Thyroid gland (tissue), 4 donors: ENCODE measurements at regions not wholly inside any gene's neighbourhood (a gene's known extent, or its start where the extent isn't known, plus 50 kb on each side); places are given as distances from the start of the nearest gene placed in this dataset.

Experiments
- DNase-seq, 2 donors: peaks; one replicate each; pipeline ENCODE4 v3.0.0-alpha.2; 2019
- H3K27ac ChIP-seq, 3 donors: fragments of 200-600 bp; sonication (generic); 1 replicate in 2 of 3; 2 replicates in 1 of 3; pipeline ENCODE4 v1.5.1; 2016 to 2019; ENCODE audit warnings: mild to moderate bottlenecking in 1 of 3, moderate library complexity in 1 of 3
- H3K27me3 ChIP-seq: fragments of 200-600 bp; sonication (generic); one replicate; pipeline ENCODE4 v1.5.1; 2019
- H3K36me3 ChIP-seq, 2 donors: fragments of 200-600 bp; sonication (generic); one replicate each; pipeline ENCODE4 v1.5.1; 2016 to 2019
- H3K4me1 ChIP-seq, 2 donors: fragments of 200-600 bp; sonication (generic); one replicate each; pipeline ENCODE4 v1.5.1; 2017 to 2019
- H3K4me3 ChIP-seq, 3 donors: fragments of 200-600 bp; sonication (generic); replicated peaks in 1 of 3; 1 replicate in 2 of 3; 2 replicates in 1 of 3; pipeline ENCODE4 v1.5.1; 2016; ENCODE audit warnings: mild to moderate bottlenecking in 1 of 3
- H3K9me3 ChIP-seq: fragments of 200-600 bp; sonication (generic); one replicate; pipeline ENCODE4 v1.5.1; 2017
- CTCF ChIP-seq, 6 experiments: fragments of 200-600 bp in 3 of 6; fragments of 450-650 bp in 3 of 6; sonication (generic) in 3 of 6; IDR thresholded peaks; one replicate each; pipeline ENCODE4 v1.5.1; 2016 to 2019; ENCODE audit warnings: antibody characterized with exemption in 6 of 6, mild to moderate bottlenecking in 2 of 6, inconsistent platforms in 1 of 6, moderate library complexity in 1 of 6
- POLR2A ChIP-seq, 2 donors: fragments of 450-650 bp; IDR thresholded peaks; one replicate each; pipeline ENCODE4 v1.6.1; 2017; ENCODE audit warnings: antibody characterized with exemption in 2 of 2, mild to moderate bottlenecking in 2 of 2, moderate library complexity in 1 of 2
- WGBS, 2 donors: methylation state at CpG; one replicate each; pipeline ENCODE4 v1.1.5; 2017; 5-methylcytosine and 5-hydroxymethylcytosine counted together
- intact Hi-C: fragments of 100-400 bp; cut with DNase I; formaldehyde crosslinking; loops from one replicate; pipeline ENCODE4 v1.15.1; 2023

- Histone ChIP-seq H3K4me1 (peaks cover 55 to 64% of the 10 kb centered on the region in 2 donors), H3K27me3 (no peaks in the 10 kb centered on the region), H3K4me3 (no peak overlapping the region), H3K36me3 (no peaks in the 10 kb centered on the region), H3K9me3 (no peaks in the 10 kb centered on the region), H3K27ac (peak overlapping the region; percentile 11 to 70 (median 61))
- 92 to 100% methylated on average over 2 of the region's 2 CpGs for WGBS, 2 donors
- no peak for TF ChIP-seq CTCF (IDR thresholded peaks at IDR 0.05)
- no peak for TF ChIP-seq POLR2A (IDR thresholded peaks at IDR 0.05)
- intact Hi-C loops: no loop called here
- DNase-seq: no peak
These were observed 123.6 kb upstream of the ZNF648 start for GRCh38 chr1:182185136-182185535.

GRCh38 chr1:182183606-182184005 lies 122.1 kb upstream of the ZNF648 start:
- H3K36me3 ChIP-seq: no peaks in the 10 kb centered on the region
- H3K4me1 ChIP-seq: peaks cover 44 to 53% of the 10 kb centered on the region in 2 donors
- no peaks in the 10 kb centered on the region for H3K27me3 ChIP-seq
- 78 to 88% methylated on average over 3 of the region's 3 CpGs for WGBS, 2 donors
- DNase-seq: no peak
- no peak overlapping the region for H3K4me3 ChIP-seq
- H3K27ac ChIP-seq: no peak overlapping the region
- H3K9me3 ChIP-seq: no peaks in the 10 kb centered on the region
- intact Hi-C loops: no loop called here
- TF ChIP-seq CTCF (IDR thresholded peaks at IDR 0.05) (no peak), POLR2A (IDR thresholded peaks at IDR 0.05) (no peak)

GRCh38 chr1:182182311-182182710 lies 120.8 kb upstream of the ZNF648 start:
- no peak for DNase-seq
- no peaks in the 10 kb centered on the region for H3K9me3 ChIP-seq
- intact Hi-C loops: no loop called here
- H3K36me3 ChIP-seq: no peaks in the 10 kb centered on the region
- TF ChIP-seq CTCF (IDR thresholded peaks at IDR 0.05) (no peak), POLR2A (IDR thresholded peaks at IDR 0.05) (no peak)
- peaks cover 34 to 42% of the 10 kb centered on the region in 2 donors for H3K4me1 ChIP-seq
- H3K4me3 ChIP-seq: no peak overlapping the region
- no peak overlapping the region for H3K27ac ChIP-seq
- H3K27me3 ChIP-seq: no peaks in the 10 kb centered on the region

GRCh38 chr1:182181167-182181572 lies 119.7 kb upstream of the ZNF648 start:
- no peaks in the 10 kb centered on the region for H3K9me3 ChIP-seq
- H3K36me3 ChIP-seq: no peaks in the 10 kb centered on the region
- TF ChIP-seq POLR2A (IDR thresholded peaks at IDR 0.05) (peak in 1 of 2 donors; percentile 33), CTCF (IDR thresholded peaks at IDR 0.05) (no peak)
- WGBS, 2 donors: 35 to 44% methylated on average over 3 of the region's 3 CpGs
- H3K4me3 ChIP-seq: no peak overlapping the region
- no peaks in the 10 kb centered on the region for H3K27me3 ChIP-seq
- peak; percentile 54 to 58 for DNase-seq
- peak overlapping the region; percentile 21 to 47 (median 33) for H3K27ac ChIP-seq
- H3K4me1 ChIP-seq: peaks cover 22 to 30% of the 10 kb centered on the region in 2 donors
- intact Hi-C loops: no loop called here

GRCh38 chr1:182175361-182175931 lies 113.9 kb upstream of the ZNF648 start:
- intact Hi-C loops: no loop called here
- 85 to 93% methylated on average over 4 of the region's 4 CpGs for WGBS, 2 donors
- DNase-seq: no peak
- no peaks in the 10 kb centered on the region for H3K27me3 ChIP-seq
- H3K36me3 ChIP-seq: no peaks in the 10 kb centered on the region
- TF ChIP-seq POLR2A (IDR thresholded peaks at IDR 0.05) (no peak), CTCF (IDR thresholded peaks at IDR 0.05) (no peak)
- peaks cover 0 to 10% of the 10 kb centered on the region in 2 donors for H3K4me1 ChIP-seq
- H3K9me3 ChIP-seq: no peaks in the 10 kb centered on the region
- H3K4me3 ChIP-seq: no peak overlapping the region
- H3K27ac ChIP-seq: no peak overlapping the region
